HG03469 (cell line): ENCODE measurements at regions not wholly inside any gene's neighbourhood (a gene's known extent, or its start where the extent isn't known, plus 50 kb on each side); places are given as distances from the start of the nearest gene placed in this dataset.

Experiments used
- ATAC-seq: cut with Tn5 transposase; IDR thresholded peaks from one replicate; pipeline ENCODE4 v1.9.1; 2021; ENCODE audit warnings: mild to moderate bottlenecking, moderate library complexity, moderate number of reproducible peaks; ENCODE audit not compliant: unreplicated experiment

- no peak for ATAC-seq
These were observed 65.8 kb upstream of the CHD1 start for GRCh38 chr5:98994611-98995010.

DNA sequence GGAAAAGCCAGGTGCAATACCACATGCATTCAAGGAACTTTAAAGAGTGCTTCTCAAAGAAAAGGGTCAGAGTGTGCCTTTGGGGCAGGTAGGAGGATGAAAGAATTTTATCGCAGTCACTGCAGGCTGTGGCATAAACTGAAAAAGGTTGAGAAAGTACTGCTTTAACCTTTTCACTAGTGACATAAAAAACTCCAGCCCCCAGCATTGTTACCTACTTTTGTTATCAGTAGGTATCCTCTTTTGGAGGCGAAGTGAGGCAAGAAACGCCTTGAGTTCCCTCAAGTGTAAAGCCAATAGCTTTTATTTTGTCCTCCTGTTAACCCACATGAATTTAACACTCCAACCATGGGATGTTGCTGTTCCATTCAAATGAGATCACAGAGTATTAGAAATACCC is 64.7 kb upstream of the CHD1 start:
- ATAC-seq: no peak

GRCh38 chr5:98992552-98992951 is 63.7 kb upstream of the CHD1 start:
- ATAC-seq: no peak

GRCh38 chr5:98989727-98990126 is 60.9 kb upstream of the CHD1 start:
- ATAC-seq: no peak

DNA sequence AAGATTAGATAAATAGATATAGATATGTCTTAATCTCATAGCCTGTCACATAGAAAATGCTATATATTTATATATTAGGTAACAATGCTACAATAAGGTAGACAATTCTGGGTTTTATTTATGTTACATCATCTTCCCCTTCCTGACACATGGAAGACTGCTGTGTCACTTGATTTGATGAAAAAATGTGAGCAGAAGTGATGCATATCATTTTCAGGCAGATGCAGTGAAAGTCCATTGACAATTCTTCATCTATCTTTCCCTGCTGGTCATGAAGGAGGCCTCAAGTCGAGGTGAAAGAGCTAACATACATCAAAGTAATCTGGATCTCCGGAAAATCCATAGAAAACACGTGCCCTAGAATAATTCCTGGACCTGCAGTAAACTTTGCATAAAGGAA is 57.8 kb upstream of the CHD1 start:
- no peak for ATAC-seq

DNA sequence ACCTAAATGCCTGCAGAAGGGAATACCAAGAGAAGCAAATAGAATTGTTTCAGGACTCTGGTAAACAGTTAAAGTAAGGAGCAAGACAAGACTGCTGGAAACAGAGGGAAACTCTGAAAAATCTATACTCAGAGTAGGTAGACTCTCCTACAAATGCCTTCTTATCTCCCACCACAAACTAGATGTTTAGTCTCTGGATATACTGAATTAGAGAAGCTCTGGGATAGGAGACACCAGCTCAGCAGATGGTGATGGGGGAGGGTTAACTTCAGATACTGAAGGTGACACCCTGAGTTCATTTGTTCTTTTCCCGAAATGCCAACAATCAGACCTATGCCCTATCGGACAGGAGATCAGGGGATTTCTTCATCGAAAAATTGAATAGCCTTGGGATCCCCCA is 54.1 kb upstream of the CHD1 start:
- no peak for ATAC-seq
